ENCODE measurements at regions not wholly inside any gene's neighbourhood (a gene's known extent, or its start where the extent isn't known, plus 50 kb on each side); places are given as distances from the start of the nearest gene placed in this dataset.

DNA sequence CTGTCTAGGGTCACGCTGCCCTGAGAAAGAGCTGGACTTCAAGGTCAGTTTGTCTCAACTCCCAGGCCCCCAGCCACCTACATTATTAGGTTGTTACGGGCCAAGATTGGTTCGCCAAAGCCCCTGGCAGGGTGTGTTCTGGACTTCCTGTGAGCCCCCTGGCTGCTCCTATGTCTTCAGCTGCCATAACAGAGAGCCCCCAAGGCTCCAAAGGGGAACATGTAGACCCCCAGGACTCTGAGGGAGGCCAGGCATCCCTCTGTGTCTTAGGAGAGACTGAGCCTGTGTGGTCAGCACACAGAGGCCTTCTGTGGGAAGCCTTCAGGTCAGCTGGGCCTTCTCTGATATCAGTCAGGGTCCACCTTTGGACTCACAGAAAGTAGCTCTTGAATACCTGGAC is 58.3 kb downstream of the INHBB start:
- TF ChIP-seq, protein P1, sequence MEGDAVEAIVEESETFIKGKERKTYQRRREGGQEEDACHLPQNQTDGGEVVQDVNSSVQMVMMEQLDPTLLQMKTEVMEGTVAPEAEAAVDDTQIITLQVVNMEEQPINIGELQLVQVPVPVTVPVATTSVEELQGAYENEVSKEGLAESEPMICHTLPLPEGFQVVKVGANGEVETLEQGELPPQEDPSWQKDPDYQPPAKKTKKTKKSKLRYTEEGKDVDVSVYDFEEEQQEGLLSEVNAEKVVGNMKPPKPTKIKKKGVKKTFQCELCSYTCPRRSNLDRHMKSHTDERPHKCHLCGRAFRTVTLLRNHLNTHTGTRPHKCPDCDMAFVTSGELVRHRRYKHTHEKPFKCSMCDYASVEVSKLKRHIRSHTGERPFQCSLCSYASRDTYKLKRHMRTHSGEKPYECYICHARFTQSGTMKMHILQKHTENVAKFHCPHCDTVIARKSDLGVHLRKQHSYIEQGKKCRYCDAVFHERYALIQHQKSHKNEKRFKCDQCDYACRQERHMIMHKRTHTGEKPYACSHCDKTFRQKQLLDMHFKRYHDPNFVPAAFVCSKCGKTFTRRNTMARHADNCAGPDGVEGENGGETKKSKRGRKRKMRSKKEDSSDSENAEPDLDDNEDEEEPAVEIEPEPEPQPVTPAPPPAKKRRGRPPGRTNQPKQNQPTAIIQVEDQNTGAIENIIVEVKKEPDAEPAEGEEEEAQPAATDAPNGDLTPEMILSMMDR (IDR thresholded peaks at IDR 0.05), result no peak
- no peak for TF ChIP-seq POLR2A (IDR thresholded peaks at IDR 0.05)
